ENCODE measurements at regions not wholly inside any gene's neighbourhood (a gene's known extent, or its start where the extent isn't known, plus 50 kb on each side); places are given as distances from the start of the nearest gene placed in this dataset.

DNA sequence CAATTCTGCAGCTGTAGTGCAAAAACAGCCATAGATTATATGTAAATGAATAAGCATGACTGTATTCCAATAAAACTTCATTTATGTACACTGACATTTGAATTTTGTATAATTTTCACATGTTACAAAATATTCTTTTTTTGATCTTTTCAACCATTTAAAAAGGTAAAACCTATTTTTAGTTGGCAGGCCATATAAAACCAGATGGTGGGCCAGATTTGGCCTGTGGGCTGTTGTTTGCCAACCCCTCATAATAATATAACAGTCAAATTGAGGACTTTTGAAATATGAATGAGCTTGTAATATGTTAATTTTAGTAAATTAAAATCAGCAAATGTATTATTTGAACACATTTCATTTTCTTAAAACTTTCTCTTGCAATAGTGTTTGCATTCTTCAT is 913.4 kb downstream of the TLE1 start:
- TF ChIP-seq, protein P1, sequence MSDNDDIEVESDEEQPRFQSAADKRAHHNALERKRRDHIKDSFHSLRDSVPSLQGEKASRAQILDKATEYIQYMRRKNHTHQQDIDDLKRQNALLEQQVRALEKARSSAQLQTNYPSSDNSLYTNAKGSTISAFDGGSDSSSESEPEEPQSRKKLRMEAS (IDR thresholded peaks at IDR 0.05; ENCODE audit: low read depth, low read length), result no peak
- TF ChIP-seq, protein P2, sequence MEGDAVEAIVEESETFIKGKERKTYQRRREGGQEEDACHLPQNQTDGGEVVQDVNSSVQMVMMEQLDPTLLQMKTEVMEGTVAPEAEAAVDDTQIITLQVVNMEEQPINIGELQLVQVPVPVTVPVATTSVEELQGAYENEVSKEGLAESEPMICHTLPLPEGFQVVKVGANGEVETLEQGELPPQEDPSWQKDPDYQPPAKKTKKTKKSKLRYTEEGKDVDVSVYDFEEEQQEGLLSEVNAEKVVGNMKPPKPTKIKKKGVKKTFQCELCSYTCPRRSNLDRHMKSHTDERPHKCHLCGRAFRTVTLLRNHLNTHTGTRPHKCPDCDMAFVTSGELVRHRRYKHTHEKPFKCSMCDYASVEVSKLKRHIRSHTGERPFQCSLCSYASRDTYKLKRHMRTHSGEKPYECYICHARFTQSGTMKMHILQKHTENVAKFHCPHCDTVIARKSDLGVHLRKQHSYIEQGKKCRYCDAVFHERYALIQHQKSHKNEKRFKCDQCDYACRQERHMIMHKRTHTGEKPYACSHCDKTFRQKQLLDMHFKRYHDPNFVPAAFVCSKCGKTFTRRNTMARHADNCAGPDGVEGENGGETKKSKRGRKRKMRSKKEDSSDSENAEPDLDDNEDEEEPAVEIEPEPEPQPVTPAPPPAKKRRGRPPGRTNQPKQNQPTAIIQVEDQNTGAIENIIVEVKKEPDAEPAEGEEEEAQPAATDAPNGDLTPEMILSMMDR (IDR thresholded peaks at IDR 0.05; ENCODE audit: low read depth, low read length), result no peak
